ENCODE measurements at regions not wholly inside any gene's neighbourhood (a gene's known extent, or its start where the extent isn't known, plus 50 kb on each side); places are given as distances from the start of the nearest gene placed in this dataset.

- ChIA-PET CTCF (no interaction called here), POLR2A (interaction anchor here (0.7 kb wide), 1 partner anchor 102 kb away, joined by 10 read pairs; no protein-coding TSS in a partner anchor)
- dilution Hi-C loops (cut with MboI; ENCODE audit: extremely low pct_ligation_motif_present, low sequenced_read_pairs), result no loop called here
- Histone ChIP-seq H3K27me3 (ENCODE audit: control insufficient read depth in 2 of 2, insufficient read depth in 2 of 2, low read length in 2 of 2) (peaks cover 0 to 2% of the 10 kb centered on the region in 2 experiments), H4K20me1 (replicated peaks; ENCODE audit: control insufficient read depth, extremely low read depth, insufficient read depth, low read length) (no peaks in the 10 kb centered on the region), H3K27ac (ENCODE audit: insufficient read depth, low read depth, low read length) (no peak overlapping the region), H3K9me3 (replicated peaks; ENCODE audit: control insufficient read depth, insufficient read depth, low read length) (no peaks in the 10 kb centered on the region), H3K36me3 (ENCODE audit: control insufficient read depth in 2 of 2, extremely low read depth in 1 of 2, insufficient read depth in 2 of 2, low read length in 2 of 2) (no peaks in the 10 kb centered on the region), H3K4me1 (ENCODE audit: control insufficient read depth, extremely low read depth, insufficient read depth, low read length) (no peaks in the 10 kb centered on the region), H3K4me2 (ENCODE audit: insufficient read depth, low read length) (no peak overlapping the region), H3K4me3 (replicated peaks in 1 of 3; ENCODE audit: insufficient read depth in 1 of 3, low read depth in 1 of 3, low read length in 3 of 3) (no peak overlapping the region), H2AFZ (ENCODE audit: low read depth, low read length) (no peak overlapping the region), H3K9me1 (replicated peaks; ENCODE audit: control insufficient read depth, extremely low read depth, insufficient read depth, low read length) (no peaks in the 10 kb centered on the region), H3K79me2 (ENCODE audit: control insufficient read depth, insufficient read depth, low read length) (no peaks in the 10 kb centered on the region), H3K9ac (replicated peaks; ENCODE audit: extremely low read depth, insufficient read depth, low read length) (no peak overlapping the region)
- no TSS peak for BruUV-seq (replicated peaks)
- DNase-seq (ENCODE audit: low read depth, low spot score) (no peak), FAIRE-seq (no peak)
- intact Hi-C loops (cut with micrococcal nuclease), result no loop called here
- TF ChIP-seq MYC (IDR thresholded peaks at IDR 0.05; ENCODE audit: low read depth, low read length) (no peak), POLR2AphosphoS5 (IDR thresholded peaks at IDR 0.05; ENCODE audit: insufficient read depth, low read depth, low read length) (no peak), CTCF (IDR thresholded peaks at IDR 0.05; ENCODE audit: extremely low read depth in 1 of 2, insufficient read depth in 1 of 2, low read depth in 1 of 2, low read length in 2 of 2) (no peak), FOS (IDR thresholded peaks at IDR 0.05; ENCODE audit: borderline replicate concordance, insufficient read depth, low read length) (no peak), MAX (IDR thresholded peaks at IDR 0.05; ENCODE audit: insufficient read depth, insufficient read length) (no peak), JUN (IDR thresholded peaks at IDR 0.05; ENCODE audit: borderline replicate concordance, insufficient read depth, insufficient read length, low read depth) (no peak), POLR2A (IDR thresholded peaks at IDR 0.05; ENCODE audit: low read depth, low read length) (no peak), GATA2 (IDR thresholded peaks at IDR 0.05; ENCODE audit: insufficient read depth, insufficient read length, low read depth, low read length) (no peak), EZH2 (IDR thresholded peaks at IDR 0.05; ENCODE audit: borderline replicate concordance, low read depth, low read length, severe bottlenecking) (no peak)
Observed at GRCh38 chr9:18051638-18052037, 422.3 kb upstream of the ADAMTSL1 start.
